Type B pancreatic cell (in vitro differentiated cells): ENCODE measurements at regions not wholly inside any gene's neighbourhood (a gene's known extent, or its start where the extent isn't known, plus 50 kb on each side); places are given as distances from the start of the nearest gene placed in this dataset.

ENCODE experiments used
- DNase-seq: peaks from one replicate; pipeline ENCODE4 v3.0.0; 2021; ENCODE audit warnings: mixed read lengths; ENCODE audit not compliant: unreplicated experiment; ENCODE audit errors: extremely low spot score
- H3K27ac Mint-ChIP-seq: 2 replicates; pipeline ENCODE4 v1.8.0; 2021; ENCODE audit warnings: mild to moderate bottlenecking, mixed read lengths
- H3K27me3 Mint-ChIP-seq: 2 replicates; pipeline ENCODE4 v1.8.0; 2021; ENCODE audit warnings: mixed read lengths
- H3K36me3 Mint-ChIP-seq: 2 replicates; pipeline ENCODE4 v1.8.0; 2021; ENCODE audit warnings: mixed read lengths
- H3K4me1 Mint-ChIP-seq: one replicate; pipeline ENCODE4 v1.8.0; 2021; ENCODE audit warnings: mixed read lengths; ENCODE audit not compliant: unreplicated experiment
- H3K4me3 Mint-ChIP-seq: 2 replicates; pipeline ENCODE4 v1.8.0; 2021; ENCODE audit warnings: mild to moderate bottlenecking, mixed read lengths
- H3K9me3 Mint-ChIP-seq: 2 replicates; pipeline ENCODE4 v1.8.0; 2021; ENCODE audit warnings: mixed read lengths
- CTCF ChIP-seq: fragments of 200-600 bp; sonication (generic); conservative IDR thresholded peaks from 2 replicates; pipeline ENCODE4 v1.5.0; 2021; ENCODE audit warnings: antibody characterized with exemption, mild to moderate bottlenecking

GRCh38 chr1:90591355-90591969 is 125.6 kb downstream of the BARHL2 start:
- Mint-ChIP-seq H3K27ac (no peak overlapping the region), H3K9me3 (peaks cover 5% of the 10 kb centered on the region), H3K36me3 (no peaks in the 10 kb centered on the region), H3K4me1 (no peaks in the 10 kb centered on the region), H3K4me3 (no peak overlapping the region), H3K27me3 (no peaks in the 10 kb centered on the region)
- DNase-seq, result no peak
- TF ChIP-seq CTCF, result no peak

- Mint-ChIP-seq H3K36me3 (no peaks in the 10 kb centered on the region), H3K27me3 (peaks cover 11% of the 10 kb centered on the region), H3K4me1 (no peaks in the 10 kb centered on the region), H3K27ac (no peak overlapping the region), H3K4me3 (no peak overlapping the region), H3K9me3 (peaks cover 5% of the 10 kb centered on the region)
- no peak for TF ChIP-seq CTCF
- no peak for DNase-seq
Measured at GRCh38 chr1:90580176-90580575, 136.9 kb downstream of the BARHL2 start.

GRCh38 chr1:90579212-90579802 is 137.8 kb downstream of the BARHL2 start:
- DNase-seq, result no peak
- TF ChIP-seq CTCF, result peak; percentile 85
- H3K4me1 Mint-ChIP-seq, result no peaks in the 10 kb centered on the region

GRCh38 chr1:90574692-90575370 is 142.3 kb downstream of the BARHL2 start:
- no peak overlapping the region for H3K4me3 Mint-ChIP-seq
- no peak for TF ChIP-seq CTCF
- H3K36me3 Mint-ChIP-seq, result no peaks in the 10 kb centered on the region
- H3K9me3 Mint-ChIP-seq, result no peaks in the 10 kb centered on the region
- no peaks in the 10 kb centered on the region for H3K4me1 Mint-ChIP-seq
- H3K27ac Mint-ChIP-seq, result no peak overlapping the region
- DNase-seq, result no peak
- peaks cover 4% of the 10 kb centered on the region for H3K27me3 Mint-ChIP-seq

More at GRCh38 chr1:90579212-90579802, 137.8 kb downstream of the BARHL2 start:
- Mint-ChIP-seq H3K36me3 (no peaks in the 10 kb centered on the region), H3K9me3 (peaks cover 5% of the 10 kb centered on the region), H3K27me3 (peaks cover 11% of the 10 kb centered on the region), H3K4me3 (no peak overlapping the region), H3K27ac (no peak overlapping the region)

- Mint-ChIP-seq H3K9me3 (no peaks in the 10 kb centered on the region), H3K27me3 (no peaks in the 10 kb centered on the region), H3K4me1 (no peaks in the 10 kb centered on the region), H3K4me3 (no peak overlapping the region), H3K27ac (no peak overlapping the region), H3K36me3 (no peaks in the 10 kb centered on the region)
- no peak for DNase-seq
- no peak for TF ChIP-seq CTCF
Measured at GRCh38 chr1:90573736-90574135, 143.4 kb downstream of the BARHL2 start.
